Peyer's patch (tissue), 4 donors: ENCODE measurements at regions not wholly inside any gene's neighbourhood (a gene's known extent, or its start where the extent isn't known, plus 50 kb on each side); places are given as distances from the start of the nearest gene placed in this dataset.

Experiments
- POLR2A ChIP-seq, 2 donors: fragments of 450-650 bp; IDR thresholded peaks; one replicate each; pipeline ENCODE4 v1.5.1; 2017; ENCODE audit warnings: antibody characterized with exemption in 2 of 2, mild to moderate bottlenecking in 2 of 2, moderate library complexity in 2 of 2
- TF ChIP-seq, protein P1 (sequence below), 6 experiments: fragments of 450-650 bp in 4 of 6; fragments of 200-600 bp in 2 of 6; sonication (generic) in 1 of 6; IDR thresholded peaks; one replicate each; pipeline ENCODE4 v1.5.1; 2017 to 2019; ENCODE audit warnings: antibody characterized with exemption in 6 of 6, mild to moderate bottlenecking in 3 of 6, moderate library complexity in 1 of 6

DNA sequence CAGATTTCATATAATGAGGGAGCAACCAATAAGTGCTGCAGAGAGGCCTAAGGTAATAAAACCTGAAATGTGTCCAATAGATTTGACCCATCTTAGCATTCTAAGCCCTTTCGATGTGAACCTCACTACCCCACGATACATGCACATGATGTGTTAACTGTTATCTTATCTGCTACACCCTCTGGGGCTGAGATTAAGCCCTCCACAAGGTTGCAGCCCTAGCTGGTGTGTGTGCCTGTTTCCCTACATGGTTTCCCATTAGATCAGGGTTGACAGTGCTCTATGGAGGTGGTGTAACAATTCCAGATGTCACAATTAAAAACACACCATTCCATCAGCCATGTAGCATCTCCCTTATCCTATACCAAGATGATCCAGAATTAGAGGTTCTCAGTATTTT lies 68.9 kb upstream of the THSD7B start:
- TF ChIP-seq, protein P1, sequence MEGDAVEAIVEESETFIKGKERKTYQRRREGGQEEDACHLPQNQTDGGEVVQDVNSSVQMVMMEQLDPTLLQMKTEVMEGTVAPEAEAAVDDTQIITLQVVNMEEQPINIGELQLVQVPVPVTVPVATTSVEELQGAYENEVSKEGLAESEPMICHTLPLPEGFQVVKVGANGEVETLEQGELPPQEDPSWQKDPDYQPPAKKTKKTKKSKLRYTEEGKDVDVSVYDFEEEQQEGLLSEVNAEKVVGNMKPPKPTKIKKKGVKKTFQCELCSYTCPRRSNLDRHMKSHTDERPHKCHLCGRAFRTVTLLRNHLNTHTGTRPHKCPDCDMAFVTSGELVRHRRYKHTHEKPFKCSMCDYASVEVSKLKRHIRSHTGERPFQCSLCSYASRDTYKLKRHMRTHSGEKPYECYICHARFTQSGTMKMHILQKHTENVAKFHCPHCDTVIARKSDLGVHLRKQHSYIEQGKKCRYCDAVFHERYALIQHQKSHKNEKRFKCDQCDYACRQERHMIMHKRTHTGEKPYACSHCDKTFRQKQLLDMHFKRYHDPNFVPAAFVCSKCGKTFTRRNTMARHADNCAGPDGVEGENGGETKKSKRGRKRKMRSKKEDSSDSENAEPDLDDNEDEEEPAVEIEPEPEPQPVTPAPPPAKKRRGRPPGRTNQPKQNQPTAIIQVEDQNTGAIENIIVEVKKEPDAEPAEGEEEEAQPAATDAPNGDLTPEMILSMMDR (IDR thresholded peaks at IDR 0.05), result no peak
- TF ChIP-seq POLR2A (IDR thresholded peaks at IDR 0.05), result no peak
